Pancreas (tissue), 10 donors: ENCODE measurements at regions not wholly inside any gene's neighbourhood (a gene's known extent, or its start where the extent isn't known, plus 50 kb on each side); places are given as distances from the start of the nearest gene placed in this dataset.

Experiments used
- ATAC-seq, 4 donors: fragments of 200-7000 bp; cut with Tn5 transposase; one replicate each; pipeline versions ENCODE4 v1.8.0 to v1.9.1; 2020; ENCODE audit warnings: mild to moderate bottlenecking in 4 of 4, moderate library complexity in 4 of 4
- DNase-seq, 6 donors: peaks; one replicate each; pipeline ENCODE4 v3.0.0-alpha.2; 2020
- FAIRE-seq: peaks from 2 replicates; lab custom pipeline; 2012; peaks lifted over from hg19 to GRCh38; lab: Jason Lieb, UNC
- H3K27ac ChIP-seq, 4 donors: fragments of 200-600 bp; sonication (generic); 1 replicate in 3 of 4; 2 replicates in 1 of 4; pipeline versions ENCODE4 v1.5.0 to v1.8.0; 2020
- H3K27me3 ChIP-seq, 4 donors: fragments of 200-600 bp; one replicate each; pipeline ENCODE4 v1.8.0; 2021
- H3K36me3 ChIP-seq, 3 donors: fragments of 200-600 bp; sonication (generic) in 1 of 3; one replicate each; pipeline versions ENCODE4 v1.5.0 to v1.8.0; 2020 to 2021
- H3K4me1 ChIP-seq, 3 donors: fragments of 200-600 bp; one replicate each; pipeline ENCODE4 v1.8.0; 2021
- H3K4me3 ChIP-seq, 4 donors: fragments of 200-600 bp; sonication (generic) in 2 of 4; one replicate each; pipeline versions ENCODE4 v1.5.0 to v1.8.0; 2020 to 2021
- H3K9me3 ChIP-seq, 4 donors: fragments of 200-600 bp; one replicate each; pipeline ENCODE4 v1.8.0; 2021
- WGBS, 2 donors: extraction: QIAGEN DNeasy Blood & Tissue Kit; methylation state at CpG; one replicate each; pipeline ENCODE4 v1.1.7; 2013; 5-methylcytosine and 5-hydroxymethylcytosine counted together
- intact Hi-C, 3 donors: fragments of 100-400 bp; cut with DNase I; formaldehyde crosslinking; loops; one replicate each; pipeline versions ENCODE4 v1.11.1 to v1.14.2; 2022
- TF ChIP-seq, protein P1 (sequence below), 4 donors: fragments of 200-600 bp; sonication (generic) in 3 of 4; IDR thresholded peaks; one replicate each; pipeline versions ENCODE4 v1.5.0 to v1.8.0; 2021; ENCODE audit warnings: antibody characterized with exemption in 4 of 4
- donor health status: healthy with polysubstance abuse.
- donor health status: DM: no; HTN: no; CAD: no; lungs with moderate emphysema.
- donor health status: DM: no; HTN: no; CAD: no.
- donor health status: control.
- donor health status: control.
- donor health status: Bipolar disorder and iron deficiency.
- donor health status: DM: yes; HTN: yes; CAD: no.
- donor health status: DM: no; HTN: no; CAD: no.
- donor health status: DM: no; HTN: no; CAD: no.
- donor health status: DM: yes; HTN: yes; CAD: no.

DNA sequence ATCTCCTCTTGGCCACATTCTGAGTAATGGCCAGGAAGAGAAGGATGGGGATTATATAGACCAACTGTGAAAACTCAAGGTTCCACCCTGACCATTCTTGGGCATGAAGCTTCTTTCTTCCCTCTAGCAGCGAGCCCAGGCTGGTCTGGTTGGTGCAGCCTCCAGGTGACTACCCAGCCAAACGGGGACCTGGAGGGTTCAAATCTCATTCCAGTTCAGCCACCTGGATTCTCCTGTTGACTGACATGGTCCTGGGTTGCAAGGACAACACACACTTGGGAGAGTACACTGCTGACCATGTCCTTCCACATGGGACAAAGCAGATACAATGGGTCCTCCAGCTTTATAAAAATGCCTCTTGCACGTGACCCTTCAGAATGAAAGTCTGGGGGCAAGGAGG lies 67.0 kb downstream of the SHANK2 start:
- whole genome bisulfite sequencing, 2 donors, result 90 to 98% methylated on average over 3 of the region's 3 CpGs
- DNase-seq, result no peak
- no peaks in the 10 kb centered on the region for H3K27me3 ChIP-seq
- no peak for ATAC-seq
- no peaks in the 10 kb centered on the region for H3K36me3 ChIP-seq
- H3K9me3 ChIP-seq, result no peaks in the 10 kb centered on the region
- TF ChIP-seq, protein P1, sequence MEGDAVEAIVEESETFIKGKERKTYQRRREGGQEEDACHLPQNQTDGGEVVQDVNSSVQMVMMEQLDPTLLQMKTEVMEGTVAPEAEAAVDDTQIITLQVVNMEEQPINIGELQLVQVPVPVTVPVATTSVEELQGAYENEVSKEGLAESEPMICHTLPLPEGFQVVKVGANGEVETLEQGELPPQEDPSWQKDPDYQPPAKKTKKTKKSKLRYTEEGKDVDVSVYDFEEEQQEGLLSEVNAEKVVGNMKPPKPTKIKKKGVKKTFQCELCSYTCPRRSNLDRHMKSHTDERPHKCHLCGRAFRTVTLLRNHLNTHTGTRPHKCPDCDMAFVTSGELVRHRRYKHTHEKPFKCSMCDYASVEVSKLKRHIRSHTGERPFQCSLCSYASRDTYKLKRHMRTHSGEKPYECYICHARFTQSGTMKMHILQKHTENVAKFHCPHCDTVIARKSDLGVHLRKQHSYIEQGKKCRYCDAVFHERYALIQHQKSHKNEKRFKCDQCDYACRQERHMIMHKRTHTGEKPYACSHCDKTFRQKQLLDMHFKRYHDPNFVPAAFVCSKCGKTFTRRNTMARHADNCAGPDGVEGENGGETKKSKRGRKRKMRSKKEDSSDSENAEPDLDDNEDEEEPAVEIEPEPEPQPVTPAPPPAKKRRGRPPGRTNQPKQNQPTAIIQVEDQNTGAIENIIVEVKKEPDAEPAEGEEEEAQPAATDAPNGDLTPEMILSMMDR (IDR thresholded peaks at IDR 0.05), result no peak
- FAIRE-seq, result no peak
- no peak overlapping the region for H3K27ac ChIP-seq
- no peaks in the 10 kb centered on the region for H3K4me1 ChIP-seq
- H3K4me3 ChIP-seq, result no peak overlapping the region
- intact Hi-C loops, result no loop called here

DNA sequence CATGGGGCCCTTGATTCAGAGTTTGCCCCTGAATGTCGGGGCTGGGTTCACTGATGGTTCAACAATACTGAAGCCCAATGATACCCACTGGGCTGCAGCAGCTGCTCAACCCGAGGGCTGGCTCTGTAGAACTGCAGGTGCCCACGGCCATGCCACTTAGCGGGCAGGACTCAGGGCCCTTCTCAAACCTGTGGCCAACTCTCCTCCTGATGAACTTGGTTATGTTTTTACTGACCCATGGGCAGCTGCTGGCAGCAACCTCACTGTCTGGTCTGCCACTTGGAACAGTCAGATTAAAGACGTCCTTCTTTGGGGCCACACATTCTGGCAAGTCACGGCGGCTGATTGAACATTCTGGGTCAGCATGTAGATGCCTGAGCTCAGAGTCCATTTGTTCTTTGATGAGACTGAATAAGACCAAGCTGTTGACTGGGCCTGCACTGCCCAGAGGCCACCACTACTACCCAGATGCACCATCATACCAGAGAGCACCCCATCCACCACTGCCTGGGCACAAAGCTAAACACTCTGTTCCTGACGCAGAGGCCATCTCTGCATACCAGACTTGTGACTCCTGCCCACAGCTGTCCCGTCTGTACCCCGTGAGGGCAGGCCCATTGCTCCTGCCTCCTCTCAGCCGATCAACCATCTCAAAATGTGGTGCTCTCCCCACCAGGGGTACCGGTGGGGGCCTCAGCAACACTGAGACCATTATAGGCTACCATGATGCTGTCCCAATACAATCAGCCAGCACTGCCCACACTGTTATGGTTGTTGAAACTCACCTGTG lies 67.8 kb downstream of the SHANK2 start:
- TF ChIP-seq, protein P1 (IDR thresholded peaks at IDR 0.05), result no peak
- ATAC-seq (no peak), DNase-seq (peak in 1 of 6 donors; percentile 32), FAIRE-seq (no peak)
- WGBS, 2 donors, result 95 to 96% methylated on average over 12 of the region's 12 CpGs
- Histone ChIP-seq H3K4me1 (peaks cover 0 to 4% (median 0%) of the 10 kb centered on the region in 3 donors), H3K4me3 (no peak overlapping the region), H3K27ac (no peak overlapping the region), H3K27me3 (no peaks in the 10 kb centered on the region), H3K36me3 (no peaks in the 10 kb centered on the region), H3K9me3 (no peaks in the 10 kb centered on the region)
- intact Hi-C loops, result no loop called here

DNA sequence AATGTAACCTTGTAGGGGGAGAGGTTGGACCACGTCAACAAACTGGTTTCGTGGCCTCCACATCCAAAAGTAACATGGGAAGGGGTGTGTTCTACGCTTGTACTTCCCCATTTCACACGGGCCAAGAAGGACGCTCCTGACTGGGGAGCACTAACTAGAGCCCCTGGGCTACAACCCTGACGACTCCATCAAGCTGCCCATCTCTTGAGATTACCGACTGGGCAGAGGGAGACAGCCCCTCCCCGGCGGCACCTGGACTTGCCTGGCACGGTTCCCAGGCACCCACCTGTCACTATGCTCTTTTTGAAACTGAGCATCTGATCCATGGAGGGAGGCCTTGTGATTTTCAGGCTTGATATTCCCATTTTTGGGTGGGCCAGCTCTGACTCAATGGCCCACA lies 68.5 kb downstream of the SHANK2 start:
- ATAC-seq (no peak), FAIRE-seq (no peak), DNase-seq (no peak)
- intact Hi-C loops, result no loop called here
- Histone ChIP-seq H3K4me1 (peaks cover 0 to 4% (median 0%) of the 10 kb centered on the region in 3 donors), H3K27me3 (no peaks in the 10 kb centered on the region), H3K36me3 (no peaks in the 10 kb centered on the region), H3K9me3 (no peaks in the 10 kb centered on the region), H3K4me3 (no peak overlapping the region), H3K27ac (no peak overlapping the region)
- TF ChIP-seq, protein P1 (IDR thresholded peaks at IDR 0.05), result no peak
- 79 to 81% methylated on average over 10 of the region's 10 CpGs for WGBS, 2 donors

DNA sequence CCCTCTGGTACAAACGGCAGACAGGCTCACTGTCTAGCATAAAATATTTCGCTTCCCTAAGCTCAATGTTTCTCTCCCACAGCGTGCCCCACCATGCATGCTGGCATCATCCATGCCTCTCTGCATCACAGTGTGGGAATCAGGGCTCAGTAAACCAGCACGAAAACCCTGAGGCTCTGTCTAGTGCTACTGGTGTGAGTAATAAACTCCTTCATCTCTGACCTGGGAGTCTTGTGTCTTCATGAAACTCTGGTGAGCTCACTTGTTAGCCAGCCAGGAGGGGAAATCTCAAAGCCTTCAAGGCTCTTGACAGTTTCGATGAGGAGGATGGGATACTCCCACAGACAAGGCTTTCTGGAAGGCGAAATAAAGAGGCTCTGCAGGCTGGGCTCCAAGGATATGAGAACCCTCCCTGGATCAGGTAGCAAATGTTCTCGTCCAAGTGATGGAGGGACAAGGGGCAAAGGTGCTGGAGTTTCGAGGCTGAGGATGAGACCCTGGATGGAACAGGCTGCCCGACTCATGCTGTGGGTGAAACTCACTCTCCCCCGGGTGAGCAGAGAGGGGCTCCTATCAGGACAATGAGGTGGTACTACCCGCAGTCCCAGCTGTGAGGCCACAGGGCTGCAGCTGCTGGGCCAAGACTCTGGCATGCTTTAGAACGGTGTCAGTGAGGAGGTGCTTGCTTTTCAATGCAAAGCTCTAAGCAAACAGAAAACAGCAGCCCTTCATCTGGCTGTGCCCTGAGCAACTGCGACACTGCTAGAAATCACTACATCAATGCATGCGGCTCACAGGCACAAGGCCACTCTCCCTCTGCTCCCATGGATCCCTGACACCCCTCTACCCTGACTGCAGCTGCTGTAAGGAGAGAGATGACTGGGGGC lies 69.3 kb downstream of the SHANK2 start:
- peaks cover 0 to 4% (median 0%) of the 10 kb centered on the region in 3 donors for H3K4me1 ChIP-seq
- no peak for ATAC-seq
- TF ChIP-seq, protein P1 (IDR thresholded peaks at IDR 0.05), result no peak
- H3K27ac ChIP-seq, result no peak overlapping the region
- no peaks in the 10 kb centered on the region for H3K27me3 ChIP-seq
- no peak overlapping the region for H3K4me3 ChIP-seq
- no peaks in the 10 kb centered on the region for H3K36me3 ChIP-seq
- 92 to 93% methylated on average over 14 of the region's 14 CpGs for WGBS, 2 donors
- no peaks in the 10 kb centered on the region for H3K9me3 ChIP-seq
- no peak for FAIRE-seq
- DNase-seq, result no peak
- intact Hi-C loops, result no loop called here
